IMR-90 (cell line): ENCODE measurements at regions not wholly inside any gene's neighbourhood (a gene's known extent, or its start where the extent isn't known, plus 50 kb on each side); places are given as distances from the start of the nearest gene placed in this dataset.

Experiments
- ATAC-seq: fragments of 200-7000 bp; cut with Tn5 transposase; 2 replicates; pipeline ENCODE4 v1.9.1; 2020; ENCODE audit warnings: low read depth, mild to moderate bottlenecking, moderate library complexity
- BruUV-seq: library from RNA; stranded (reverse); fragments of 400-500 nt; replicated peaks from 2 replicates; lab custom pipeline; 2021; lab: Mats Ljungman, UMichigan
- CTCF ChIA-PET: fragments of 300-600 bp; formaldehyde crosslinking; extraction: SDS; loops from one replicate; lab custom pipeline; 2021; ENCODE audit warnings: antibody characterized with exemption; lab: Yijun Ruan, JAX
- POLR2A ChIA-PET: fragments of 300-600 bp; sonication (Branson Sonifier 250); formaldehyde crosslinking; loops from one replicate; lab custom pipeline; 2022; ENCODE audit warnings: antibody characterized with exemption; ENCODE audit not compliant: unreplicated experiment; lab: Charles Lee
- DNase-seq: peaks from one replicate; pipeline ENCODE4 v3.0.0; 2013
- H2AFZ ChIP-seq: replicated peaks from 2 replicates; pipeline ENCODE3; 2013; ENCODE audit warnings: low read length, mild to moderate bottlenecking; ENCODE audit not compliant: poor library complexity
- H2AK5ac ChIP-seq: 2 replicates; pipeline ENCODE4 v1.6.1; 2013; ENCODE audit warnings: low read depth, low read length, inconsistent platforms
- H2AK9ac ChIP-seq: replicated peaks from 2 replicates; pipeline ENCODE3; 2013; ENCODE audit warnings: mild to moderate bottlenecking, low read depth, low read length, moderate library complexity; ENCODE audit not compliant: poor library complexity
- H2BK120ac ChIP-seq: 2 replicates; pipeline ENCODE4 v1.6.1; 2013; ENCODE audit warnings: low read depth, low read length, inconsistent platforms
- H2BK15ac ChIP-seq: 3 replicates; pipeline ENCODE4 v1.6.1; 2013; ENCODE audit warnings: low read depth, low read length, inconsistent platforms
- H2BK20ac ChIP-seq: 2 replicates; pipeline ENCODE4 v1.6.1; 2013; ENCODE audit warnings: low read depth, mild to moderate bottlenecking, inconsistent platforms, low read length, moderate library complexity
- H2BK5ac ChIP-seq: 2 replicates; pipeline ENCODE4 v1.6.1; 2013; ENCODE audit warnings: mild to moderate bottlenecking, low read depth, low read length, inconsistent platforms; ENCODE audit not compliant: poor library complexity, severe bottlenecking
- H3K14ac ChIP-seq: replicated peaks from 2 replicates; pipeline ENCODE4 v1.6.1; 2013; ENCODE audit warnings: low read depth, low read length, inconsistent platforms
- H3K18ac ChIP-seq: 2 replicates; pipeline ENCODE4 v1.6.1; 2013; ENCODE audit warnings: low read depth, low read length, control low read depth
- H3K23ac ChIP-seq: 2 replicates; pipeline ENCODE4 v1.6.1; 2013; ENCODE audit warnings: low read depth, low read length, inconsistent platforms
- H3K27ac ChIP-seq: 2 replicates; pipeline ENCODE4 v1.5.1; 2013; ENCODE audit warnings: mild to moderate bottlenecking, control low read depth, low read length; ENCODE audit not compliant: insufficient read depth
- H3K27me3 ChIP-seq: 2 replicates; pipeline ENCODE4 v1.6.1; 2013; ENCODE audit warnings: low read length; ENCODE audit not compliant: control insufficient read depth, insufficient read depth
- H3K36me3 ChIP-seq: 2 replicates; pipeline ENCODE4 v1.6.1; 2013; ENCODE audit warnings: low read length, mixed read lengths; ENCODE audit not compliant: control insufficient read depth, insufficient read depth
- H3K4ac ChIP-seq: 2 replicates; pipeline ENCODE4 v1.6.1; 2013; ENCODE audit warnings: low read depth, low read length, inconsistent platforms
- H3K4me1 ChIP-seq: 2 replicates; pipeline ENCODE4 v1.6.1; 2013; ENCODE audit warnings: low read length, mixed read lengths; ENCODE audit not compliant: control insufficient read depth, insufficient read depth
- H3K4me2 ChIP-seq: 2 replicates; pipeline ENCODE4 v1.6.1; 2013; ENCODE audit warnings: low read depth, mild to moderate bottlenecking, control low read depth, low read length, moderate library complexity
- H3K4me3 ChIP-seq: 2 replicates; pipeline ENCODE4 v1.5.1; 2013; ENCODE audit warnings: low read depth, mild to moderate bottlenecking, control low read depth, low read length, moderate library complexity; ENCODE audit not compliant: insufficient read depth
- H3K56ac ChIP-seq: 2 replicates; pipeline ENCODE4 v1.6.1; 2013; ENCODE audit warnings: low read length, inconsistent platforms; ENCODE audit not compliant: insufficient read depth; ENCODE audit errors: extremely low read depth
- H3K79me1 ChIP-seq, 2 experiments: 2 replicates each; pipeline ENCODE4 v1.6.1; 2013; ENCODE audit warnings: low read length in 2 of 2, inconsistent platforms in 1 of 2, low read depth in 1 of 2
- H3K9ac ChIP-seq: 2 replicates; pipeline ENCODE4 v1.6.1; 2013; ENCODE audit warnings: low read depth, low read length, control low read depth
- H3K9me1 ChIP-seq: 2 replicates; pipeline ENCODE4 v1.6.1; 2013; ENCODE audit warnings: low read length, inconsistent platforms; ENCODE audit not compliant: insufficient read depth
- H3K9me3 ChIP-seq: 2 replicates; pipeline ENCODE4 v1.6.1; 2013; ENCODE audit warnings: low read length; ENCODE audit not compliant: control insufficient read depth, insufficient read depth
- H4K20me1 ChIP-seq: 2 replicates; pipeline ENCODE4 v1.6.1; 2013; ENCODE audit warnings: low read length, inconsistent platforms; ENCODE audit not compliant: insufficient read depth
- H4K5ac ChIP-seq: 2 replicates; pipeline ENCODE4 v1.6.1; 2013; ENCODE audit warnings: mild to moderate bottlenecking, low read depth, low read length, control low read depth
- H4K8ac ChIP-seq, 2 experiments: 2 replicates each; pipeline ENCODE4 v1.6.1; 2013; ENCODE audit warnings: low read depth in 2 of 2, low read length in 2 of 2, control low read depth in 1 of 2, inconsistent platforms in 1 of 2
- H4K91ac ChIP-seq: 2 replicates; pipeline ENCODE4 v1.6.1; 2013; ENCODE audit warnings: low read depth, low read length, inconsistent platforms; ENCODE audit not compliant: insufficient read depth
- BHLHE40 ChIP-seq: fragments of 150-350 bp; IDR thresholded peaks from 2 replicates; pipeline ENCODE4 v1.6.1; 2016; ENCODE audit warnings: mild to moderate bottlenecking, low read depth, low read length
- NFE2L2 ChIP-seq: fragments of 150-350 bp; IDR thresholded peaks from 2 replicates; pipeline ENCODE4 v1.6.1; 2016; ENCODE audit warnings: low read depth, mild to moderate bottlenecking, low read length
- dilution Hi-C: fragments of 300-500 bp; cut with HindIII; formaldehyde crosslinking; loops from one replicate; pipeline ENCODE4 v1.14.3; 2018; ENCODE audit warnings: low sequenced_read_pairs; ENCODE audit not compliant: unreplicated experiment
- in situ Hi-C: fragments of 300-500 bp; cut with MboI; formaldehyde crosslinking; loops from 3 replicates; pipeline ENCODE4 v1.14.3; 2019; ENCODE audit warnings: low sequenced_read_pairs, inconsistent platforms, mixed read lengths
- intact Hi-C: fragments of 100-400 bp; cut with micrococcal nuclease; formaldehyde crosslinking; loops from 2 replicates; pipeline ENCODE4 v1.10.0; 2022

GRCh38 chrX:36462142-36462541 lies 542.6 kb downstream of the CFAP47 start:
- ChIA-PET POLR2A (no interaction called here), CTCF (interaction anchor here (0.7 kb wide), 1 partner anchor 1808 kb away, joined by 7 read pairs; no protein-coding TSS in a partner anchor)
- no TSS peak for BruUV-seq
- Histone ChIP-seq H3K56ac (no peak overlapping the region), H2BK120ac (no peak overlapping the region), H4K5ac (no peak overlapping the region), H3K79me1 (no peaks in the 10 kb centered on the region), H4K91ac (no peak overlapping the region), H3K23ac (no peak overlapping the region), H3K4me2 (no peak overlapping the region), H2BK5ac (no peak overlapping the region), H2AFZ (no peak overlapping the region), H3K36me3 (no peaks in the 10 kb centered on the region), H3K4me1 (no peaks in the 10 kb centered on the region), H3K27ac (no peak overlapping the region), H3K14ac (no peak overlapping the region), H3K9me1 (no peaks in the 10 kb centered on the region), H2AK9ac (no peak overlapping the region), H3K9me3 (no peaks in the 10 kb centered on the region), H3K4ac (no peak overlapping the region), H3K27me3 (no peaks in the 10 kb centered on the region), H4K20me1 (no peaks in the 10 kb centered on the region), H3K18ac (no peak overlapping the region), H3K4me3 (no peak overlapping the region), H2AK5ac (no peak overlapping the region), H4K8ac (no peak overlapping the region), H3K9ac (no peak overlapping the region), H2BK20ac (no peak overlapping the region), H2BK15ac (no peak overlapping the region)
- no peak for ATAC-seq
- no peak for DNase-seq
- dilution Hi-C loops (no loop called here), in situ Hi-C loops (no loop called here), intact Hi-C loops (no loop called here)
- no peak for TF ChIP-seq NFE2L2
- no peak for TF ChIP-seq BHLHE40
